ENCODE measurements at regions not wholly inside any gene's neighbourhood (a gene's known extent, or its start where the extent isn't known, plus 50 kb on each side); places are given as distances from the start of the nearest gene placed in this dataset.
"Not testable (repeated sequence)": the region's sequence is repeated elsewhere in the genome, so short reads cannot be mapped to it uniquely, and the experiment has no call there.

- peaks cover 0 to 3% (median 0%) of the 10 kb centered on the region in 5 donors for H3K36me3 ChIP-seq (ENCODE audit: control insufficient read depth in 5 of 5, insufficient read depth in 5 of 5, low read length in 5 of 5)
- peaks cover 0 to 3% (median 0%) of the 10 kb centered on the region in 5 donors for H3K27me3 ChIP-seq (ENCODE audit: control insufficient read depth in 5 of 5, insufficient read depth in 4 of 5, low read length in 5 of 5)
- H3K4me3 ChIP-seq (ENCODE audit: low read depth in 1 of 5, low read length in 5 of 5): no peak overlapping the region
- no peaks in the 10 kb centered on the region for H3K4me1 ChIP-seq (ENCODE audit: control insufficient read depth in 5 of 5, insufficient read depth in 5 of 5, low read length in 5 of 5)
- H3K27ac ChIP-seq (ENCODE audit: low read depth, low read length): no peak overlapping the region
- peaks cover 0 to 15% (median 7%) of the 10 kb centered on the region in 5 donors for H3K9me3 ChIP-seq (ENCODE audit: control insufficient read depth in 5 of 5, low read length in 5 of 5)
- no peak overlapping the region for H3K9ac ChIP-seq (ENCODE audit: low read length in 5 of 5)
Observed at GRCh38 chr11:46188017-46188416, 66.8 kb upstream of the PHF21A start.

DNA sequence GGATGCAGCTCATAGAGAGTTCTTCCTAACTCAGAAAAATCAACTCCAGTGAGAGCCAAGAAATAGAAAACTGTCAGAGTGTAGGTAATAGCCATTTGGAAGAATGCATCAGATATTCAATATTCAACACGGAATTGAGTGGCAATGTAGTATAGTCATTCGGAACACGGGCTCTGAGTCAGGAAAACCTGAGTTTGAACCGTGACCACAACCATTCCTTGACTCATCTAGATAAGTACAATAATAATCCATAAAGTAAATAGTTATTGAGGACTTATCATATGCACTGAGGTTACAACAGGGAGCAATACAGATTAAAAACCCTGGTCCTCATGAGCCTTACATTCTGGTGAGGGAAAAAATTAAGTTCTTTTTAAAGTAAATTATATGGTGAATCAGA, 62.6 kb upstream of the PHF21A start:
- H3K9me3 ChIP-seq (ENCODE audit: control insufficient read depth in 5 of 5, low read length in 5 of 5): peaks cover 0 to 4% (median 0%) of the 10 kb centered on the region in 5 donors
- H3K4me3 ChIP-seq (ENCODE audit: low read depth in 1 of 5, low read length in 5 of 5): no peak overlapping the region
- H3K36me3 ChIP-seq (ENCODE audit: control insufficient read depth in 5 of 5, insufficient read depth in 5 of 5, low read length in 5 of 5): no peaks in the 10 kb centered on the region
- no peaks in the 10 kb centered on the region for H3K4me1 ChIP-seq (ENCODE audit: control insufficient read depth in 5 of 5, insufficient read depth in 5 of 5, low read length in 5 of 5)
- H3K9ac ChIP-seq (ENCODE audit: low read length in 5 of 5): no peak overlapping the region
- H3K27me3 ChIP-seq (ENCODE audit: control insufficient read depth in 5 of 5, insufficient read depth in 4 of 5, low read length in 5 of 5): peaks cover 0 to 3% (median 0%) of the 10 kb centered on the region in 5 donors
- H3K27ac ChIP-seq (ENCODE audit: low read depth, low read length): no peak overlapping the region

- Histone ChIP-seq H3K27ac (ENCODE audit: low read depth, low read length) (no peak overlapping the region), H3K27me3 (ENCODE audit: control insufficient read depth in 5 of 5, insufficient read depth in 4 of 5, low read length in 5 of 5) (peaks cover 0 to 3% (median 0%) of the 10 kb centered on the region in 5 donors), H3K4me3 (ENCODE audit: low read depth in 1 of 5, low read length in 5 of 5) (no peak overlapping the region), H3K4me1 (ENCODE audit: control insufficient read depth in 5 of 5, insufficient read depth in 5 of 5, low read length in 5 of 5) (no peaks in the 10 kb centered on the region), H3K9me3 (ENCODE audit: control insufficient read depth in 5 of 5, low read length in 5 of 5) (peaks cover 0 to 4% (median 0%) of the 10 kb centered on the region in 5 donors), H3K9ac (ENCODE audit: low read length in 5 of 5) (no peak overlapping the region), H3K36me3 (ENCODE audit: control insufficient read depth in 5 of 5, insufficient read depth in 5 of 5, low read length in 5 of 5) (no peaks in the 10 kb centered on the region)
Observed at GRCh38 chr11:46181843-46182424, 60.7 kb upstream of the PHF21A start.

- Histone ChIP-seq H3K4me1 (ENCODE audit: control insufficient read depth in 5 of 5, insufficient read depth in 5 of 5, low read length in 5 of 5) (no peaks in the 10 kb centered on the region), H3K4me3 (ENCODE audit: low read depth in 1 of 5, low read length in 5 of 5) (no peak overlapping the region), H3K36me3 (ENCODE audit: control insufficient read depth in 5 of 5, insufficient read depth in 5 of 5, low read length in 5 of 5) (no peaks in the 10 kb centered on the region), H3K9ac (ENCODE audit: low read length in 5 of 5) (no peak overlapping the region), H3K9me3 (ENCODE audit: control insufficient read depth in 5 of 5, low read length in 5 of 5) (peaks cover 0 to 4% (median 0%) of the 10 kb centered on the region in 5 donors), H3K27ac (ENCODE audit: low read depth, low read length) (no peak overlapping the region), H3K27me3 (ENCODE audit: control insufficient read depth in 5 of 5, insufficient read depth in 4 of 5, low read length in 5 of 5) (peaks cover 0 to 3% (median 0%) of the 10 kb centered on the region in 5 donors)
Observed at GRCh38 chr11:46181387-46181786, 60.1 kb upstream of the PHF21A start.

DNA sequence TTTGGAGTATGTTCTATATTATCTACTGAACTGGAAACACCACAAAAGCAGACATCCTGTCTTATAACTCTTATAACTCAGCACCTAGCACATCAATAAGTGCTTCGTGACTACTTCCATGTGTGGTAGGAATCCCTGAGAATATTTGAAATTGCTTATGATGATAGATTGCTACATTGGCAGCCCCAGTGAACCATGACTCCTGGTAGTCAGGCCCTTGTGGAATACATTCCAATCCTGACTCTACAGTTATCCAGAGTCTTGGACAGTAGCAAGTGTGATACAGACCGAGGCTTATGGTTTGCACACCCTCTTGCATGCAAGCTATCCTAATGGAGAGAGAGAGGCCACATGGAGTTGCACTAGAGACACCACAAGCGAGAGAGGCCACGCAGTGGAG, 59.5 kb upstream of the PHF21A start:
- Histone ChIP-seq H3K36me3 (ENCODE audit: control insufficient read depth in 5 of 5, insufficient read depth in 5 of 5, low read length in 5 of 5) (no peaks in the 10 kb centered on the region), H3K27ac (ENCODE audit: low read depth, low read length) (no peak overlapping the region), H3K4me1 (ENCODE audit: control insufficient read depth in 5 of 5, insufficient read depth in 5 of 5, low read length in 5 of 5) (no peaks in the 10 kb centered on the region), H3K9ac (ENCODE audit: low read length in 5 of 5) (no peak overlapping the region), H3K9me3 (ENCODE audit: control insufficient read depth in 5 of 5, low read length in 5 of 5) (peaks cover 0 to 4% (median 0%) of the 10 kb centered on the region in 5 donors), H3K4me3 (ENCODE audit: low read depth in 1 of 5, low read length in 5 of 5) (no peak overlapping the region), H3K27me3 (ENCODE audit: control insufficient read depth in 5 of 5, insufficient read depth in 4 of 5, low read length in 5 of 5) (peaks cover 0 to 3% (median 0%) of the 10 kb centered on the region in 5 donors)

DNA sequence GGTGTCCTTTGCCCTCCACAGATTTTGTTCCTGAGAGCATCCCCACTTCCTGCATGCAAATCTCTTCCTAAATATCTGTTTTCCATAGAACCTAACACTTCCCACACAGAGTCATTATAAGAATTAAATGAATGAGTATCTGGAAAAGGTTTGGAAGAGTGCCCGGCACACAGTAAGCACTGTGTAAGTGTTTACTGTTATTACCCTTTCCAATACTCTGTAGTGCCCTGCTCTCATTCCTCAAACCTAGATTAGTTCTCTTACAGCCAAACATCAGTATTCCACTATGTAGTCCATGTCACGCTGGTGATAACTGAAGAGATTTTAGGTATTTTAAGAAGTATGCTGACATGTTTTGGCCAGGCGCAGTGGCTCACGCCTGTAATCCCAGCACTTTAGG, 57.3 kb upstream of the PHF21A start:
- no peak overlapping the region for H3K4me3 ChIP-seq (ENCODE audit: low read depth in 1 of 5, low read length in 5 of 5)

DNA sequence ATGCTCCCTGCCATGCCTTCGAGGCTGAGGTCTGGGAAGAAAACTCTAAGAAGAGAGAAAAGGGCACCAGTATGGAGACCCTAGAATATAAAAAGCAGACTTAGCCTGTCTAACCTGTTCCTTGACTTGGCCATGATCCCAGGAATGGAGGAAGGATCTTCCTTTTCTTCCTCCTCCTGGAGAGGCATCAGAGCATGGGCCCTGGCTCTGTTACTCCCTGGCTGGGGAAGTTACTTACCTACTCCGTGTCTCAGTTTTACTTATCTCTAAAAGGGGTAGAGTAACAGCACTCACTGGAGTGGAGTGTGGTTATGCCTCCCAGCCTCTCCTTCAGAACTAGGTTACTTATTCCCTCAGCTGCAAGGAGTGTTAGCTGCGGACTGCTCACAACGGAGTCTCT, 55.2 kb upstream of the PHF21A start:
- H3K9ac ChIP-seq (ENCODE audit: low read length in 5 of 5): no peak overlapping the region
- no peaks in the 10 kb centered on the region for H3K9me3 ChIP-seq (ENCODE audit: control insufficient read depth in 5 of 5, low read length in 5 of 5)
- H3K27ac ChIP-seq (ENCODE audit: low read depth, low read length): no peak overlapping the region
- H3K36me3 ChIP-seq (ENCODE audit: control insufficient read depth in 5 of 5, insufficient read depth in 5 of 5, low read length in 5 of 5): no peaks in the 10 kb centered on the region
- H3K4me1 ChIP-seq (ENCODE audit: control insufficient read depth in 5 of 5, insufficient read depth in 5 of 5, low read length in 5 of 5): no peaks in the 10 kb centered on the region
- peaks cover 0 to 3% (median 0%) of the 10 kb centered on the region in 5 donors for H3K27me3 ChIP-seq (ENCODE audit: control insufficient read depth in 5 of 5, insufficient read depth in 4 of 5, low read length in 5 of 5)
- no peak overlapping the region for H3K4me3 ChIP-seq (ENCODE audit: low read depth in 1 of 5, low read length in 5 of 5)

More for the DNA sequence above, 57.3 kb upstream of the PHF21A start:
- H3K36me3 ChIP-seq (ENCODE audit: control insufficient read depth in 5 of 5, insufficient read depth in 5 of 5, low read length in 5 of 5): no peaks in the 10 kb centered on the region
- no peaks in the 10 kb centered on the region for H3K4me1 ChIP-seq (ENCODE audit: control insufficient read depth in 5 of 5, insufficient read depth in 5 of 5, low read length in 5 of 5)
- H3K27ac ChIP-seq (ENCODE audit: low read depth, low read length): no peak overlapping the region
- peaks cover 0 to 3% (median 0%) of the 10 kb centered on the region in 5 donors for H3K27me3 ChIP-seq (ENCODE audit: control insufficient read depth in 5 of 5, insufficient read depth in 4 of 5, low read length in 5 of 5)
- H3K9ac ChIP-seq (ENCODE audit: low read length in 5 of 5): no peak overlapping the region
- H3K9me3 ChIP-seq (ENCODE audit: control insufficient read depth in 5 of 5, low read length in 5 of 5): peaks cover 0 to 4% (median 0%) of the 10 kb centered on the region in 5 donors

DNA sequence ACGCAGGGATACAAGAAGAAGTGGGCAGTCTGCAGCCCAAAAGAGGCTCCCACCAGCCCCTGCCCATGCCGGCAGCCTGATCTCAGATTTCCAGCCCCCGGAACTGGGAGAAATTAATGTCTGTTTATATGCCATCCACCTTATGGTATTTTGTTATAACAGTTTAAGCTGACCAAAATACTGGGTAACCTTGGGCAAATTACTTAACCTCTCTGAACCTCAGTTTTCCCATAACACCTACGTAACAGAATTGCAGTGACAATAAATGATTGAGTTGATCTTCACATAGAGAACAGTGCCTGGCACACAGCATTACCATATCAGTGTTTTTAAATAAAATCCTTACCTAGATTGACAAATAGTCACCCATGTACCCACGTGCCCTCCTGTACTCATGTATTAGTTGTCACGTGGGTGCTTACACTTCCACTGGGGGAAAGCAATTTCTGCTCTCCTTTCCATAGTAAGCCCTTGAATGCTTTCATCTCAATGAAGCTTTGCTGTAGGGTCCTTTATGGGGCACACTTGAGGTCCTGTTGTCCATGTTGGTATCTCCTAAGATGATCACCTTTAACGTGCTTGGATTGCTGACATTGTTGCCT, 54.2 kb upstream of the PHF21A start:
- H3K9me3 ChIP-seq (ENCODE audit: control insufficient read depth in 5 of 5, low read length in 5 of 5): no peaks in the 10 kb centered on the region
- H3K36me3 ChIP-seq (ENCODE audit: control insufficient read depth in 5 of 5, insufficient read depth in 5 of 5, low read length in 5 of 5): no peaks in the 10 kb centered on the region
- H3K27me3 ChIP-seq (ENCODE audit: control insufficient read depth in 5 of 5, insufficient read depth in 4 of 5, low read length in 5 of 5): peaks cover 0 to 3% (median 0%) of the 10 kb centered on the region in 5 donors
- H3K4me1 ChIP-seq (ENCODE audit: control insufficient read depth in 5 of 5, insufficient read depth in 5 of 5, low read length in 5 of 5): no peaks in the 10 kb centered on the region
- H3K9ac ChIP-seq (ENCODE audit: low read length in 5 of 5): no peak overlapping the region
- no peak overlapping the region for H3K27ac ChIP-seq (ENCODE audit: low read depth, low read length)
- H3K4me3 ChIP-seq (ENCODE audit: low read depth in 1 of 5, low read length in 5 of 5): no peak overlapping the region

GRCh38 chr11:46171693-46172092, 50.4 kb upstream of the PHF21A start:
- not testable (repeated sequence) for H3K27ac ChIP-seq (ENCODE audit: low read depth, low read length); H3K27me3 ChIP-seq (ENCODE audit: control insufficient read depth in 5 of 5, insufficient read depth in 4 of 5, low read length in 5 of 5); H3K9ac ChIP-seq (ENCODE audit: low read length in 5 of 5); H3K4me3 ChIP-seq (ENCODE audit: low read depth in 1 of 5, low read length in 5 of 5); H3K9me3 ChIP-seq (ENCODE audit: control insufficient read depth in 5 of 5, low read length in 5 of 5); H3K36me3 ChIP-seq (ENCODE audit: control insufficient read depth in 5 of 5, insufficient read depth in 5 of 5, low read length in 5 of 5); H3K4me1 ChIP-seq (ENCODE audit: control insufficient read depth in 5 of 5, insufficient read depth in 5 of 5, low read length in 5 of 5)

Measured in subcutaneous abdominal adipose tissue (tissue), 5 donors.